ENCODE measurements at regions not wholly inside any gene's neighbourhood (a gene's known extent, or its start where the extent isn't known, plus 50 kb on each side); places are given as distances from the start of the nearest gene placed in this dataset.

DNA sequence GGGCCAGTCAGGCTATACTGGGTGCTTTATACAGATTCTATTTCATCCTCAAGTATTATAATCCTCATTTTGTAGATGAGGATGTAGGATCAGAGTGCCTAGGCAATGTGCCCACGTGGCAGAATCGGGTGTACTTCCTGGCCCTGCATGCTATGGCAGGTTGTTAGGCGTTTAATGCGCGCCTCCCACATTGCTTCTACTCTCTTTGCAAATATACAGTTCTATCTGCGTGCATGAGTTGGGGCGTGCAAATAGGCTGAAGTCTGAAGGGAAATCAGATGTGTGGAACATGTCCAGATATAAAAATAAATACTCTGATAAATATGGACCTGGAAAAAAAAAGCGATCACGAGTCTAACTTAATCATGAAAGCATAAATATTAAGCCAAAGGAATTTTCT, 194.7 kb upstream of the FMN2 start:
- DNase-seq = no peak

DNA sequence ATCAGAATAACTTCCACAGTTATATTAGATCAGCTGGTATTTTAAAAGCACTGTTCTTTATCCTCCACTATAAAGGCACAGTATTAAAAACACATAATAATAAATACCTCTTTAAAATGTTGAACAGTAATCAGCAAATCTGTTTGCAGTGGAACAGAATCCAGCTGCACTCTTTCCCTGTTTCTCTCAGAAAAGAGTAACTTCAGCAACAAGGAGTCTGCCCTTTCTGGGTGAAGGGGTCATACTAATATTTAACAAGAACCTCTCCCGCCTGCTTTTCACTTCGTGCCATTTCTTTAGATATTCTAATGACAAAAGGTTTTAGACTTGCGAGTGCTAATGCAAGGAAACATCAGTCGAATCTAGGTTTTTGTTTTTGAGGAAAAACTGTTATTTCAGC, 194.2 kb upstream of the FMN2 start:
- no peak for DNase-seq

DNA sequence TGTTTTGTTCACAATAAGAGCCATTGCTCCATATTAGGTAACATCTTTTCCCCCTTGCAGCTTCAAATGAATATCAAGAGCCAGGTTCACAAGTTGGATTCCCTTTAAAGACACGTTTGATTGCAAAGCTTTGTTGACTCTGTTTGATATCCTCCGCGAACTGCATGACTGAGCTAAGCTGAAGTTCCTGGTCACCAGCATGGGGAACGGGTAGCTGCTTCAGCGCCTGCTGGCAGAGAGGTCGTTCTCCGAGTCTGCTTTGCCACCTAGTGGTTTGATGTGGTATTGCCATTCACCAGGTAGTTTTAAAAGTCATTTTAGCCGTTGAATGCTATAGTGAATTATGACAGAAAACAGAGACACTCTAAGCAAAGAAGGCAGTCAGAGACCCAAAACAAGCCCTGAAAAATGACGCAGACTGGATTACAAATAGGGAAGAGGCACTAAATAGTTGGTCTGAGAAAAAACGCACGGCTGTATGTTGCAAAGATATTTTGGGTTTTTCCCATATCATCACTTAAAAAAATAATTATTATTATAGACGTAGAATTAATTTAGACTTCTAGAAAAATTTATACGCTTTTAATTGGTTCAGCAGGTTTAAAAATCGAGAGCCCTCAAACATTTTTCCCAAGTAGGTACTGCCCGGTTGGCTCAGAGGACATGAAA, 193.5 kb upstream of the FMN2 start:
- DNase-seq = peak; percentile 76

DNA sequence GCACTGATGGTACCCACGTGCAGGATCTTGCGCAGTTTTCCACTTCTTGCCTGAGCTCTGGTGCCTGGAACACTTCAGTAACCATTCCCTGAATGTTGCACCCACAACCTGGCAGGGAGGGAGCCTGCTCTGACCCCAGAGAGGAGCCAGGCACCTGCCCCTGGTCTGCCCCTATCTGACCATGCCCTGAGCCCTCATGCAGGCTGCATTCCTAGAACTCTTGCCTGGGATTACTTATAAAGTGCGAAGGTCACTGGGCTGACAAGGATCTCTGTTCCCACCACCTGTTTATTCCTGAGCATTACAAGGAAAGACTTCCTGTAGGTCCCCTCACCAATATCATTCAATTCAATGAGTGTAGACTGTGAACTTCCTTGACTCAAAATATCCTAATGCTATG, 191.9 kb upstream of the FMN2 start:
- DNase-seq = no peak

DNA sequence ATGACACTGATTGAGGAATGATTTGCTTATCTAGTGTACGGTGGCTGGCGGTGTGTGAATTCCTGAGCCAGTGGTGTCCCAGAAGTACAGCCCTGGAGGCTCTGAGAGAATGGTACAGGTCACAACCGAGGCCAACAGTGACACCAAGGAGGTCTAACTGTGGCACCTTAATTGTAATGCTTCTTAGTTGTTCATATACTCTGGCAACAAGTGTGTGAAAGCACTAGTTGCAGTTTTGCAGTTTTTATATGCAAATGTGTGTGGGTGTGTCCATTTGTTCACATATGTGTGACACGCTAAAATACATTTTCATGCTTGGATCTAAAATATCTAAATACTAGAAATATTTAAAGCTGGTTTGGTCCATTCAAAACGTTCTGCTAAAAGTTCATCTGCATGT, 185.3 kb upstream of the FMN2 start:
- no peak for DNase-seq

DNA sequence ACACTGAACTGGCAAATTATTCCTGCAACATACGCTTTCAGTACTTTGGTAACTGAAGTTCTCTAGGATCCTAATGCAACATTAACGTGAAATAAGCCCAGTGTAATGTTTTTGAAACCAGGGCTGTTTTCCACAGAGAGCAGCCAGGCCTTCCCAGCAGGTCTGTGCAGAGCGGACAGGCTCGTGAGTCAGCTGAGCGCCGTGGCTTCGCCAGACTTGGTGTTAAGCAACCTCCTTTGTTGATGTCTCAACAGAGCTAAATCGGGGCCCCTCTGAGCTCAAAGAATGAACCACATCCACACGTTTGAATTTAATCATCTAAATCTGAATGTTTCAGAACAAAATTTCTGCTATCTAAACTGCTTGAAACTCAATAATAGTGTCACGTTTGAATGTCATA, 181.8 kb upstream of the FMN2 start:
- no peak for DNase-seq

DNA sequence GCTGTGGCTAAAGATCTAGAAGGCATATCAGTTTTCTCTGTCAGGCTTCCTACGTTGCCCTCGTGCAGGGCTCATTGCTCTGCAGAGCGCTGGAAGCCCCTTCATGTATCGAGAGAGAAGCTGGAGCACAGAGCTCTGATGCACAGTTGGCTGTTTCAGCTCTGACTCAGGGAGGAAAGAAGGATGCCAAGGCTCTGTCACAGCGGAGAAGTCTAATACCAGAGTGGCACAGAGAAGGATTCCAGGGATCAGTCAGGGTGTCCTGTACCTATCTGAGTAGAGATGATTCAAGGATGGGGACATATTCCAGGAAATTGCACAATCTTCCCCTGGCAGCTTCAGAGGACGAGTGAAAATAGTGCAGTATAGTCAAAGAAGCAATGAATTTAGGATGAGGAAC, 179.2 kb upstream of the FMN2 start:
- DNase-seq = no peak

DNA sequence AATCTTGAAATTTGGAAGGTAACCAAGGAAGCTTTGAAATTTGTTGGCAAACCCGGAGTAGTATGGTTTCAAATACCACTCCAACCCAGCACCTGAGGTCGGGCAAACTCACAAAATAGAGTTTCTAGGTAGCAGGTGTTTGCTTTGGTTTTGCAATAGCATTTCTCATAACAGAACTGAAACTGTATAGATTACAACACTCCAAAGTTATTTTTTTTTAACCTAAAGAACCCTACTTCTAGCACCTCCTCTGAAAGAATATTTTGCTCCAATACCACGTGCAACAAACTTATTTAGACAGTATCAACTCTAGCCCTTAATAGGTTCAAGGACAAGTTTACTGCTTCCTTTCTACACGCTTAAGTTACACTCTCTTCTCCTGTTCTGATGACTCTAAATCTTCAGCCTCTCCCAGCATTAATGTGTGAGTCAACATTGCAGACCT, 178.5 kb upstream of the FMN2 start:
- no peak for DNase-seq

DNA sequence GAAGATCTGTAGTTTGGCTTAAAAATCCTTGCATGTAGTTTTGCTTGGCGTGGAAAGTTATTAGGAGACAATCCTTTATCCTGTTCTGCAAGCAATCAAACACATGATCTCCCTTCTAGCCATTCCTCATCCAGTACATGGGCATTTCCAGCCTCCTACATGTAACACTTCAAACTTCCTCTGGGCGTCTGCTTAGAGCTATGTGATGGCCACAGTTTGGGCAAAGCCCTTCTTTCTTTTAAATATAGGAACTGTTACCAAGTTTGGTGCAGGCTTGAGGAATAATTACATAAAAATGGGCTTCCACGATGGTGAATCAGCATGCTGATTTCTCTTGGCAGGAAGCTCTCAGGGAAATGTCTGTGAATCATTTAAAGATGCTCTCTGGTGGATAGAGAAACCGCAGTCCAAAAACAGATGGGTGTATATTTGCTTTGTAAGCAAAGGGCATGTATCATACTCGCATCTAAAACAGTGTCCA, 176.9 kb upstream of the FMN2 start:
- DNase-seq = no peak

DNA sequence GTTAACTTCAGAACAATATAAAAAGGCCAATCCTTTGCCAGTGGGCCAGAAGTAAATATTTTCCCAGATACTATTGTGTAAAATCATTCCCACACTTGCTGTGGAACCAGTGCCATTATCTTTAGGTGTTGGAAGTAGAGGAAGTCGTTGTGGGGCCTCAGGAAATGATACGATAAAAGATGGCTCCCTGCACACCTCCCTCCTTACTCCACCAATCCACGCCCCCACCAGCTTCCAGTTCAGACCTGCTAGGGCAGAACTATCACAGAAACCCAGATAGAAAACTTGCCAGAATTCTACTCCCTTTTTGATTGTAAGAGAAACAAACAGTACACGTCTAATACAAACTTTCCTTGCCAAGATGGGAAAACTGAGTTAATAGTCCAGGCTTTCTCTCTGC, 173.0 kb upstream of the FMN2 start:
- DNase-seq = no peak

DNA sequence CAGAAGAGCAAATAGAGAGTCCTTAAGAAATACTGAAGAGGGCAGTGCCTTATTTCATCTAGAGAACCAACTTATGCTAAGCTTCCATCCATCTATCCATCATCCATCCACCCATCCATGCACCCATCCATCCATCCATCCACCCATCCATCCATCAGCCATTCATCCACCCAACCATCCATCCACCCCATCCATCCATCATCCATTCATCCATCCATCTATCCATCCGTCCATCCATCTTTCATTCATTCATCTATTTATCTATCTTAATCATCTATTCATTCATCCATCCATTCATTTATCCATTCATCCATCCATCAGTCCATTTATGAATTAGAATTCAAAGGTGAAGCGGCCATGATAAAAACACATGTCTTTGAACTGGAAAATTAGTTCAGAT, 171.5 kb upstream of the FMN2 start:
- DNase-seq = no peak

DNA sequence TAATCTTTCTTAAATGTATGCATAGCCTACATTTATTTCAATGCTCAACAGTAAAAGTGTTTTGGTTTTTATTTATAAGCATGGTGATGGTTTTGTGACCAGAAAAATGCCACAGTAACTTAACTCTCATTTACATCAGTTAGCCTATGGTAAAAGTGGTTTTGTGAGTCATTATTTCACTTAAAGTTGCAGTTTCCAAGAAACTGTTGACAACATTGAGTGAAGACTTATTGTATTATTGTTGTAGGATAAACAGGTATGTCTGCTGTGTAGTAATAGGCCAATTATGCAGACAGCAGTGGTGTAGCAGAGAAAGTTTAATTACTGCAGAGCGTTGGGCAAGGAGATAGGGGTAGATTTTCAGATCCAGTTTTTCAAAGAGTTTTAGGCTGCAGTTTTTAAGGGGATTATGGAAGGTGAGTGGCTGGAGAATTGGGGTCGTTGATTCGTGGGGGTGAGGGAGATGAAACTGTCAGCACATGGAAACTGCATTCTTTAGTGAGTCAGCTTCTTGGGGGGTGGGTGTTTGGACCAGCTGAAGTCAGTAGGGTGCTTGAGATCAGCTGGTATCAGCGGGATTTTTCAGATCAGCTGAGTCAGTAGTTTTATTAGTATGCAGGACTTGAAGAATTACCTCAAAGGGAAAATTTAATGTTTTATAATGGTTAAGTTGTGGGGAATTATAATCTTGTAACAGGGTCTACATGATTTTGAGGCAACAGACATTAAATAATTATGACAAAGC, 168.7 kb upstream of the FMN2 start:
- no peak for DNase-seq

DNA sequence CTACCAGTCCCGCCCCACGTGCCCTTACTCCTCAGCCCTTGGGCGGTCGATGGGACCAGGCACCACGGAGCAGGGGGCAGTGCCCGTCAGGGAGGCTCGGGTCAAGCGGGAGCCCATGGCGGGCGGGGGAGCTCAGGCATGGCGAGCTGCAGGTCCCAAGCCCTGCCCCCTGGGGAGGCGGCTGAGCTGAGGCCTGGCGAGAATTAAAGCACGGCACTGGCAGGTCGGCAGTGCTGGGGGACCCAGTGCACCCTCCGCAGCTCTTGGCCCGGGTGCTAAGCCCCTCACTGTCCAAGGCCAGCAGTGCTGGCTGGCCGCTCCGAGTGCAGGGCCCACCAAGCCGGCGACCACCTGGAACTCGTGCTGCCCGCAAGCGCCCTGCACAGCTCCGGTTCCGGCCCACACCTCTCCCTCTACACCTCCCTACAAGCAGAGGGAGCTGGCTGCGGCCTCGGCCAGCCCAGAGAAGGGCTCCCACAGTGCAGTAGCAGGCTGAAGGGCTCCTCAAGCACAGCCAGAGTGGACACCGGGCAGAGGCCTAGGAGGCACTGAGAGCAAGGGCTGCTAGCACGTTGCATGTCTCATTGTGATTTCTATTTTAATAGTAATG, 166.8 kb upstream of the FMN2 start:
- DNase-seq = no peak

DNA sequence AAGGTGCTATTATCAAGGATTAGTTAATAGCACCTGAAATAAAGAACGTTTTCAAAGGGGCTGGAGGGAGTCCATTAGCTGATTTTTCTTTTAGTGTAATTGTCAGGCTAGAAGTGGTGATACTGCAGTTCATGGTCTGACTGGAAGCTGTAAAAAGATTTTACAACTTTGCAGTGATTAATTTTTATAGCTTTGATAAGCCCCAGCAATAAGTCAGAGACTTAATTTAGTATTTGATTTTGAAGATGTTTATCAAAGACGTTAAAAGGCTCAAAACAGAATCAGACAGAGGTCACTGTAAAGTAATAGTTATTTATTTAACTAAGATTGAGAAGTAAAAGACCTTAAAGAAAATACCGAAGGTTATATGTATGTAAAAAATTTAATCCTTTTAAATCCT, 165.5 kb upstream of the FMN2 start:
- no peak for DNase-seq

DNA sequence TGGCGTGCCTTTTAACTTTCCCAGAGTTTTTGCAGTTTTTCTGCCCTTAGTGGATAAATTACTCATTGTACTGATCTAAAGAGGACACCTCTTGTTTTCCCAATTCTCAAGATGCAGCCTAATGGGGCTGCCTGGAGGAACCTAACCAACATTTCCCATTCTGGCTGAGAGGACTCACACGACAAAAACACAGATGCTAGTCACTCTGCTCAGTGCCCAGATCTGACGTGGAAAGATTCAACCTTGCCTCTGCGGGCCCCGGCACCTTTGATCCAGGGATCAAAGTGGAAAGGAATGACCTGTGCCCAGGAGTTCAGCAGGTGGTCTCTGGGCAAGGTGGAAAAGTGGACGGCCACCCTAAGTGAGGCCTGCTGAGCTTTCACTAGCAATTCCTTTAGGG, 162.4 kb upstream of the FMN2 start:
- no peak for DNase-seq

DNA sequence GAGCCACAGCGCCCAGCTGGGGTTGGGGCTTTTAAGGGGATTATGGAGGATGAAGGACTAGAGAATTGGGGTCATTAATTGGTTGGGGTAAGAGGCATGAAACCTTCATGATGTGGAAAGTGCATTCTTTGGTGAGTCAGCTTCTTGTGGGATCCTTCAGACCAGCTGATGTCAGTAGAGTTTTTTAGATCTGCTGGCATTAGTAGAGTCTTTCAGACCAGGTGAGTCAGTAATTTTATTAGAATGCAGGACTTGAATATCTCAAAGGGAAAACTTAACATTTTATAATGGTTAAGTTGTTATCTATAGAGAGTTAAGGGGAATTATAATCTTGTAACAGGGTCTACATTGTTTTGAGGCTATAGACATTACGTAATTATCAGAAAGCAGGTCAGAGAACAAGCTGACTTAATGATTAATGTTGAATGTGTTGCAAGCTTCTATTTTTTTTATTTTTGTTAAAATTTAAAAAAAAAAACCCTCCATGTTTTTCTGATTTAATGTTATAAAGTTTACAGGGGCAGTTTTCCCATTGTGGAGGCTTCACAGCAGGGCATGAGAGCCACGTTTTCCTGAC, 160.9 kb upstream of the FMN2 start:
- no peak for DNase-seq

DNA sequence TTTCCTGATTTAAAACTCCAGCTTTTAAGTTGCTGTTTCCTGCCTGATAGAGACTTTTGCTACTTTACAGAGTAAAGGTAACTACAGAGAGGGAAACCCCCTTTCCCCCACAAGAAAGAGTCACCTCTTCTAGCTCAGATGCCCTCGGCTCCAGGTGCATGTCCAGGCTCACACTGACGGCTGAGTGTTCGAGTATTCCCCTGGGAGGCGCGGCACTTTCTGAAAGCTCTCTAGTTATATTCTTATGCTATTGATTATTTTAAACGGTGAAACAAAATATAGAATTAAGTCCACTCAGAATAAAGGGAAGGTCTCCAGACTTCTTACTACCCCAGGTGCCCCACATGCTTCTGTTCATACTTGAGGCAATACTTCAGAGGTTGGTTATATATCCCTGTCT, 160.3 kb upstream of the FMN2 start:
- no peak for DNase-seq

DNA sequence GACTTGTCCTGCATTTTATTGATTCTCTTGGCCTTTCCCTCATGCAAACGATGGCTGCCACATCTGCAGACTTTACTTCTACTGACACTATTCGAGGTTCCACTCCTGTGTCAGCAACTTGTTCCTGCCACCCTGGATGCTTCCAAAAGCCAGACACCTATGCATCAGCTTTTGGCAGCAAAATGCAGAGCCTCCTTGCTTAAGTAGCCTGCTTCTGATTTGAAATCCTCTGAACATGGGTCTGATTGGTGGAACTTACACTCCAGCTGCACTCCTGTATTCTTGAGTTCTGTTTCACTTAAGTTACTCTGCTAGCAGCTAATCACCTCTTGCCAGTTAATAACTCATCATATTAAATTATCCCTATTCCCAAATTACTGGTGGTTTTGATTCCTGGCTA, 152.1 kb upstream of the FMN2 start:
- DNase-seq = no peak

DNA sequence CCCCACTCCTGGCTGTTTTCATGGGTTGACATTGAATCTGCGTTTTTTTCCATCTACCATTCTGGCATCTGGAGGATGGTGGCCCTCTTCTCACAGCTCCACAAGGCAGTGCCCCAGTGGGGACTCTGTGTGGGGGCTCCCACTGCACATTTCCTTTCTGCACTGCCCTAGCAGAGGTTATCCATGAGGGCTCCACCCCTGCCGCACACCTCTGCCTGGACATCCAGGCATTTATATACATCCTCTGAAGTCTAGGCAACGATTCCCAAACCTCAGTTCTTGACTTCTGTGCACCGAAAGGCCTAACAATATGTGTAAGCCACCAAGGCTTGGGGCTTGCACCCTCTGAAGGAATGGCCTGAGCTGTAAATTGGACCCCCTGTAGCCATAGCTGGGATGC, 147.9 kb upstream of the FMN2 start:
- no peak for DNase-seq

DNA sequence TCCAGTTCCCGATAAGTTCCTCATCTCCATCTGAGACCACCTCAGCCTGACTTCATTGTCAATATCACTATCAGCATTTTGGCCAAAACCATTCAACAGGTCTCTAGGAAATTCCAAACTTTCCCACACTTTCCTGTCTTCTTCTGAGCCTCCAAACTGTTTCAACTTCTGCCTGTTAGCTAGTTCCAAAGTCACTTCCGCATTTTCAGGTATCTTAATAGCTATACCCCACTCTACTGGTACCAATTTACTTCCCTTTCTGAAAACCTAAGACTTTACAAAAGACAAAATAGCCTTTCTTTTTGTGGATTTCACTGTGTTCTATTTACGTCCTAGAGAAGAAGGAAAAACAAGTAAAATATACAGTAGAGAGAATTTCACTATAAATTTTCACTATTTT, 147.0 kb upstream of the FMN2 start:
- DNase-seq = no peak

DNA sequence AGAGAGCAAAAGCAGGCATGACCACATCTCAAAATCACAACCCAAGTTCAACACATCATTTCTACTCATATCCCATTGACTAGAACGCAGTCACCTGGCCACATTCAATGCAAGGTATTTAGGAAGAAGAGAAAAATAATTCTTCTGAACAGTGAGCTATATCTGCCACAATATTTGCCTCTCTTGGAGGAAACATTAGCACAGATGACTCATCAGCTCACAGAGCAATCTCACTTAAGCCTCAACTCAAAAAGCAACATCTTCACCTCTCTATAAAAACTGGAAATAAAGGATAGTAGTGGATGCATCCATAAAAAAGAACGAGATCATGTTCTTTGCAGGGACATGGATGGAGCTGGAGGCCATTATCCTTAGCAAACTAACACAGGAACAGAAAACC, 143.9 kb upstream of the FMN2 start:
- no peak for DNase-seq

DNA sequence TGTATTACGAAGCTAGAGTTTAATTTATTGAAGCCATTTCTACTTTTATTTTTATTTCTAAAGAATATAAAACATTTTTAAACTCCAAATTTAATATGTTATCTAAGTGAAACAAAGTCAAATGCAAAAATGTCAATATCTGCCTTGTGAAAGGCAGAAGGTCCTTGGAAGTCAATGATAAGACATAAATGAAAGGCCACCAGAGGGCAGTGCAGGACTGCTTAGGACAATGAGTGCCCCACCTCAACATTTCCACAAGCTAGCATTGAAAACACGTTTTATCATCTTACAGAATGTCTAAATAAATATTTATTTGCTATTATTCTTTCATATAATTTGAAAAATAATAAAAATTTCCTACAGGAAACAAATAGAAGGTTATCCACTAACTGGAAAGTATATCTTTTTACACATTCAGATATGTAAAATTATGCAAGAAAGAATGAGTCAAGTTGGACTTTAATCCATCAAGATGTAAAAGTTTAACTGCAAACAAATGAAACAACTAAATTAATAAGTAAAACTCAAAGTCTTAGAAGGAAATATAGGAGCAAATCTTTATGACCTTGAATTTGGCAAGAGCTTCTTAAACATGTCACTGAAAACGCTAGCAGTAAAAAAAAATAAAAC, 140.1 kb upstream of the FMN2 start:
- peak; percentile 46 for DNase-seq
